NCI-H446 treated with DMSO at 0.1 percent for 48 hours (cell line): ENCODE measurements at regions not wholly inside any gene's neighbourhood (a gene's known extent, or its start where the extent isn't known, plus 50 kb on each side); places are given as distances from the start of the nearest gene placed in this dataset.

Experiments used
- DNase-seq: peaks from one replicate; lab custom pipeline; 2025; lab: John Stamatoyannopoulos, UW

DNA sequence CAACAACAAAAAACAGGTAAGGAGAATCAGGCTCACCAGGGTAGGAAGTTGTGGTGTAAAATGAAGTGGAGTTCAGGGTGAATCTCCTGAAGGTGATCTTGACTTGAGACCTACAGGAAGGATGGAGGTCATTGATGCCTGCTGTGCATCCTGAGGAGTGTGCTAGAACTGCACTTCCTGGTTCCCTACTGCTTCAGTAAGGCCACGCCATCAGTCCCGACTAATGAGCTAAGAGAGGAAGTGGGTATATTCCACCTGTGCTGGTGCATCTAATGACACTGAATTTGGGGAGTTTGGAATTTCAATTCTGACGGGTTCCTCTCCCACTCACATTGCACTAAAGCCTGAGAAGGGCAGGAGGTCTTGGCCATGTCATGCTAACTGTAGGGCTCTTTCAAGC is 349.3 kb upstream of the SLC14A2 start:
- DNase-seq: no peak

DNA sequence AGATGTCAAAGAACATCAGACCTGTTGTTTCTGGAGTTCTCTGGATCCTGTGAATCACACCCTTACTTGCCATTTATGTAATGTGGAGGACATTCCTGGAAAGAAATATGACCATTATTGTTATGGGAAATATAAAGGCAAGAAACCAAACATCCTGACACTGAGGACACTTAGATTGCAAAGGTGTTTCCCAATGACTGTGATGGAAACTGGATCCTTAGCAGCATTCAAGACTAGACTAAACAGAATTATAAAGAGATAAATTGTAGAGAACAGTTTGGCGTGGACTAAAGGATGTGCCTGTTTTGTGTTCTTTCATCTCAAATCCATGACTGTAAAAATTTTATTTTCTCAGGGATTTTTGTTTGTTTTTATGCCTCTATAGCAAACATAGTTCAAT is 347.7 kb upstream of the SLC14A2 start:
- DNase-seq: no peak

DNA sequence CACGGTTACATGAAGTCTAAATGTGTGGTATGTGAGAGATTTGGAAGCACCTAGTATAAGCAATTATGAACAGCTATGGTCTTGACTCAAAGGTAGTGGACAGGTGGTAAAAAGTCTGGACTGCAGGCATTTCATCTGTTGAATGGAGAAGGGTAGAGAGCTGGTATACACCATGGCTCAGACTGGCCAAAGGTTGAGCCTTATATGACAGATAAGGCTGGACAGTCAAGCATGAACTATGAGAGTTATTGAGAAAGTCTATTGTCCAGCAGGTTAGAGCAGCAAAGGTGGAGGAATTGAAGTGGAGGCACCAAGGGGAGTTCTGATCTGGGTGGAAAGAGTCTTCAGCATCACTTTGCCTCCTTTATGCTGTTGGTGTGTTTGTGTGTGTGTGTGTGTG is 346.7 kb upstream of the SLC14A2 start:
- no peak for DNase-seq

DNA sequence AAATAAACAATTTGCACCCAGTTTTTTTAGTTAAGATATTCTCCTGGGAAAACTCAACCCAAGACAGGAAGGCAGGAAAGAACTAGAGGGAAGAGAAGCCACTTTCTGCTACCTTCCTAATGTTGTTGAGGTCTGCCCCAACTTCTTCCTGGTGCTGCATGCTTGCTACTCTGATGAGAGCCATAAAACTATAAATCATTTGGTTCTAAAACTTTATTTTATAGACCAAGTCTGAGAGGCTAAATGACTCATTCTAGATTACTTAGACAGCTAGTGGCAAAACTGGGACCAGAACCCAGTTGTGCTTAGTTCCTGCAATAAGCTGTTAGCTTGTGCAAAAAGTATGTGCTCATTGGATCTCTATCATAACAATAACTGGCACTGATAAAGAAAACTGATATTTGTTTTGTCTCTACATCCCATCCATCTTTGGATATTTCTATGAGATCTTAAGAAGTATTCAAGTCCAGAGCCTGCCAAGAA is 344.9 kb upstream of the SLC14A2 start:
- DNase-seq: no peak

DNA sequence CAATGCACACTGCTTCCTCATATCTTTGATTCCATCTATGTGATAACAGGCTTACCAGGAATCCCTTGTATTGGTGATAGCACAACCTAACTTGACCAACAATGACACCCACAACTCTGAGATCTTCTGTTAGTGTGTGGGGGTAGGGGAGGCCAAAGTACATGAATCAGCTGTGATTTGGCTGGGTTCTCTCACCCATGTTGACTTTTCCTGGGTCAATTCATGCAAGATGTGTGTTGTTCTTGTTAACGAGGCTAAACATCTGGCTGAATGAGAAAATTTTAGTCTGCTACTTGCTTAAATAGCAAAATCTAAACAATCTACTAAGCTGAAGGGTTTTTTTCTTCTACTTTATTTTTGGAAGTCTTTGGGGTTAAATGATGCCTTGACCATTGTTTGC is 341.2 kb upstream of the SLC14A2 start:
- no peak for DNase-seq

DNA sequence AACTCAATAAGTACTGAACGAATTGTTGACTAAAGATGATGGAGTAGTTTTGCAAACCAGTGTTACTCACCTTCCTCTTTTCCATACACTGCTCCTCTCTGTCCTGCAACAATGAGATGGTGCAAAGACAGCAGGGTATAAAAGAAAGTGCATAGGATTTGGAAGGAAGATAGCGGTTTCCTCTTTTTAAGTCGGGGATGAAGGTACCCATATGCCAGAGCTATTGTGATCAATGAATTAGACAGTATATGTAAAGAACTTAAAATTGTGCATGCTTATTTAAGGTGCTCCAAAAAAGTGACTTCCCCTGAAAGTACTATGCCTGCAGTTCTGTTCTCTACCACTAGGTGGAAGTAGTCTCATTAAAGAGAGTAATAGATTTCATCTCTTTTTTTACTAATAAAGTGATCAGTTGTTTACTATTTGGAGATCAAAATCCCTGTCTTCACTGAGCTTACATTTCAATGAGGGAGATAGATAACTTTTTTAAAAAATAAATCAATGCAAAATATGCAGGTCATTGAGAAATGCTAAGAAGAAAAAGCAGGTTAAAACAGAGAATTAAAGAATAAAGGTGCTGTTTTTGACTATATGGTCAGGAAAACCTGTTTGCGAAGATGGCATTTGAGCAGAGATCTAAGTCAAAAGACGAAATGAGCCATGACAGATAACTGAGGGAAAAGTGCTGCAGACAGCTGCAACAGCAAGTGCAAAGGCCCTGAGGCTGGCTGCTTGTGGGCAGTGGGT is 339.7 kb upstream of the SLC14A2 start:
- DNase-seq: no peak

DNA sequence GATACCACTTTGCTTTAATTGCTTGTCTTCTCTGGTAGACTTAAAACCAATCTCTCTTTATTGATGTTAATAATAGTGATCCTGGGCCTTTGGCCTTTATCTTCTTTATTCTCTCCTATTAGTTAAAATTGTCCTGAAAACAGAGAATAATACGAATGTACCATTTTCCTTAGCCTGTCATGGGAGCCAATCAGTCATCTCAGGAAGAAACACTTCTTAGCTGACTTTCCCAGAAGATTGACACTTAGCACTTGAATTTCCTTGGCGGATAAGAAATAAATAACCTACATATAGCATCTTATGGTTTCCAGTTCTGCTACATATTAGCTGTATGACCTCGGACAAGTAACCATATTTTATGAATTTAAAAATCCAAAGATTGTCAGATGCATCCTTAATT is 338.4 kb upstream of the SLC14A2 start:
- no peak for DNase-seq

DNA sequence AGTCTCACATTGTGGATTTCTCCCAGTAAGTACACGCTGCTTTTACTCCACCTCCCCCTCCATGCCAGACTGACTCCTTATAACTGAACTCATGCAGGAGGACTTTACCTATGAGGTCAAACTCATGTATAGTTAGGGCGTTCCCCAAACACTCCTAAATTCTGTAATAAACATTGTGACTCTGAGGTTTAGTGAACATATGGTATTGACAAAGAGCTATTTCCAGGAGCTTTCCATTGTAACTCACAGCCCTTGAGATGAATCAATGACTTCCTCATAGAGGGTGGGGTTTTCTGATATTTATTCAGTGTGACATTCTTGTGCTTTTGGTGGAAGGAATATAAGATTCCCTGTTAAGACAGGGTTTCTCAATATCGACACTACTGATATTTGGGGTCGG is 337.4 kb upstream of the SLC14A2 start:
- no peak for DNase-seq

DNA sequence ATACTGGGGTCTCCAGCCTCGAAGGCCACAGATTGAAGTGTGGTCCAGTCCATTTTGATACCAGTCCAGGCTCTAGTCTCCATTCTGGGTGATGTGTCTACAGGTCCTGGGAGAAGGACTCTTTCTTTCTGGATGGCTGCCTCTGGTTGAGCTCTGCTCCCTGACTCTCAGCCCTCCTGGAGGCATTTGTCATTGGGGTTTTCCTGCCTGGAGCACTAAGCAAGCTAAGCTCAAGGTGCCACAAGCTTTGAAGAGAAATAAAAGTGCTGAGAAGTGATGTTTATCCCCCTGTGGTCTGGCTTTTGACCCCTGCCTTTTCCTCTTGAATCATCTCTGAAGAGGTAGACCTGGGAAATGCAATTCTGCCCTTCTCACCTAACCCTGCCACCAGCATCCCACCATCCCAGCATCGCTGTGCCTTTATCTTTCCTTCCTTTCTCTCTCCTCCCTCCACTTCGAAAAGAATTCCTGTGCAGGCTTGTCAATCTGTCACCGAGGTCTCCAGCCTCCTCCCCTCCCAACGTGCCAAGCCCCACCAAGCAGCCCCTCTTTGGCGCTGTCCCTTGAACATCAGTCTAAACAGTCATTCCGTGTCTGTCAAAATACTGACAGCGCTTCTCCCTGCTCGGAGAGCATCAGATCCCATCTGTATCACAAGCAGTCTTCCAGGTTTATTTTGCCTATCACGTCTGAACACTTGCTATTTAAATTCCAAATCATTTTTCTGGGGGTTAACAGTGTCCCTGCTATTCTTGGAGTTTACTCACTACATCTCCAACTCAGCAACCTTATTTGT is 334.6 kb upstream of the SLC14A2 start:
- no peak for DNase-seq

DNA sequence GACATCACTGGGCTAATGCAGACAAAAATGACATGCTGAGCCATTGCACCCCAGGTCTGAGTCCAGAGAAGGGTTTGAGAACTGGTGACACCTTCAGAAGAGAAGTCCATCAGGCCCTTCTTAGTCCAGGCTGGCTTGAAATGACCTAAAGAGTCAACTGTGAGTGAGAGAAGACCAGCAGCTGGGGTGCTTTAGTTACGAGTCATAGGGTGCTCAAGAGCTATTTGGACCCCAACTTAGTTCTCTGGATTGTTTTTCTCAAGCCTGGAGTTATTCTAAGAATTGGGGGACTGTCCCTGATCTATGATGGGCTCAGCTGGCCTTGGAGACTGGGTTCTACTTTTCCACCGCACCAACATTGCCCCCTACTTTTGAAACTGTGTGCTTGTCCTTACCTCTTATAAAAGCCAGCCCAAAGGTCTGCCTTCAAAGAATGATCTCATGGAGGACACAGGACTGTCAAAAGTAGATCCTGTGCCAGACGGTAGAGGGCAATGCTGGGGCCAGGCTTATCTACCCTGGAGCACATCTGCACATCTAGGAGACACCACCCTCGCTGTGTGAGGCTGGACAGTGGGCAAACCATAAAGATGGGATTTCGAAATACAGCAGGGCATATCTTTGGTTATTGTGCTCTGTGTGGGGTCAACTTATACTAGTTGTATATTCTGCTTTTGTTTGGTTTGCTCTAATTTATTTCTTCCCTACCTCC is 333.0 kb upstream of the SLC14A2 start:
- DNase-seq: no peak

DNA sequence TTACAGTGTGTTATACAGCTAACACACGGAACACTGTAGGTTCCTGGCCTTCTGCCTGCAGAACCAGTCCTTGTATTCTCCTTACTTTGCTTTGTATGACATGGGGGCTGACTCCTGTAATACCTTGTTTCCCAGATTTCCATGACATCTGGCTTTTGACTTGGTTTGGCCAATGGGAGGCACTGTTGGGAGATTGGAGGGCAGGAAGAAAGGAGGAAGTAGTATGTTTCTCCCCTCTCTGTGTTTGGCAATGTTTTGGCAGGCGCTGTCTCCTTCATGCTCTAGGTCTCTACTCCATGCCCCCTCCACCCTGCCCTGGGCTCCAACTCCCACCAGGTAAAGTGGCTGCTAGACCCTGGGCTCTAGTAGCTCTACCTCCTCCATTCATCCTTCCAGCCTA is 331.1 kb upstream of the SLC14A2 start:
- DNase-seq: no peak

DNA sequence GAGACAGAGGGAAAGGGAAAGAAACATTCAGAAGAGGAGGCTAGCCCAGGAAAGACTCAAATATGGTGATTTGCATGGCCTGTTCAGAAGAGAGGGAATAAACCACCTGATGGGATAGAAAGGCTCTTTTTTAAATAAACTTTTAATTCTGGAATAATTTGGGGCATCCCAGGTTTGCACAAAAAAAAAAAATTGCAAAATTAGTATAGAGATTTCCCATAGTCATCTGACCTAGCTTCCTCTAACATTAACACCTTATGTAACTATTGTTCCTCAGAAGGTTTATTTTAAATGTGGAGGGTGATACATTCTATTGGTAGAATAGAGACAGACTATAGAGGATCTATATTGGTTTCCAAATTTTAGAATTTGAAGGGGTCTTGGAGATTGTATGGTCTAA is 330.4 kb upstream of the SLC14A2 start:
- DNase-seq: no peak

DNA sequence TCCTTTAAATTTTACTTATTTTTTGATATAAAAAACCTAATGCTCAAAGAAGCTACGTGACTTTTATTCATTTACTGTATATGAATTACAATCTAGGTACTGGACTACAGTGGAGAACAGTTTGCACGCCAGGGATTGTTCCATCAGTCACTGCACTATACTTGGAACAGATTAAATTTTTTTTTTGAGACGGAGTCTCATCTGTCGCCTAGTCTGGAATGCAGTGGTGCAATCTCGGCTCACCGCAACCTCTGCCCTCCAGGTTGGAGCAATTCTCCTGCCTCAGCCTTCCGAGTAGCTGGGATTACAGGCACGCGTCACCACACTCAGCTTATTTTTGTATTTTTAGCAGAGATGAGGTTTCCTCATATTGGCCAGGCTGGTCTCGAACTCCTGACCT is 330.0 kb upstream of the SLC14A2 start:
- DNase-seq: no peak

DNA sequence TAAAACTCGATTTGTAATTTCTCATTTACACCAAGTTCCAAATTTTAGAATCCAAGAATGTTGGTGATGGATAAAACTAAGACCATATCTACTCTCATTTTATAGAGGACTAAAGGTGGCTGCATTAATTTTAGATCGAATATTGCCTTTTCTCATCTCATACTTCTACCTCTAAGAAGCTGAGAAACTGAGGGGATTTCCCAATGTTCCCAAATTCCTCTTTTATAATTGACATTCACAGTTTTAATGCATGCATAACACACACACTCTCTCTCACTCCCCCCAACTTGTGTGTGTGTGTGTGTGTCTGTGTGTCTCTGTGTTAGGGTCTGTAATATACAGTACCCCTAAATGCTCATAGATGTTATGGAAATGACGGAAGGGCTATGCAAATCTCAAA is 328.8 kb upstream of the SLC14A2 start:
- DNase-seq: no peak

DNA sequence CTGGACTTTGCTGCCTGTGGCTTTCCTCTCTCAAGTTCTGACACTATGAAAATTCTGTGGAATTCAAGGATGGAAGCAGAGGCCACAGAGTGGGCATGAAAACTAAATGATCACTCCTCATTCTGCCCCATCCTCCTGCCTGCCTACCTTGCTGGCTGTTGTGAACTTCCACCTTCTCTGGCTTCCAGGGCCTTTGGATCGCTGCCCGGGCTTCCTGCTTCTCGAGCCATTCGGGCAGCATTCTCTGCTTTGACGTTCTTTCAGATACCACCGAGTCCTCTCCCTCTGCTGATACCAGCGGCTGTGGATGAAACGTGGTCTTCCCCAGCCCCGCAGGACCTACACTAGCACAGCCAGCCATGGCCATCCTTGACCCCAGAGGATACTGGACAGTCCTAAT is 327.7 kb upstream of the SLC14A2 start:
- DNase-seq: no peak

DNA sequence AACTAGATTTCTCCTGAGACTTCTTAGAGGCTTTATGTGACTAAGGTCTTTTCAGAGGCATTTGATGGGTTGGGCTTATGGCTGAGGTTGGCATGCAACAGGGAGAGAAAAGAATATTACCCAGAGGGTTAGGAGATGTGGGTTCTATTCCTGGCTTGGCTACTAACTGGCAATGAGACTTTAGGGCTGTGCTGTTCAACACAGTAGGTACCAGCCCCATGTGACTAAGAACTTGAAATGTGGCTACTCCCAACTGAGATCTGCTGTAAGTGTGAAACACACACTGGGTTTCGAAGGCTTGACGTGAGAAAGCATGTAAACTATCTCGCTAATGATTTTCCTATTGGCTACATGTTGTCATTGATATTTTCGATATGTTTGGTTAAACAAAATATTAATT is 324.9 kb upstream of the SLC14A2 start:
- no peak for DNase-seq

DNA sequence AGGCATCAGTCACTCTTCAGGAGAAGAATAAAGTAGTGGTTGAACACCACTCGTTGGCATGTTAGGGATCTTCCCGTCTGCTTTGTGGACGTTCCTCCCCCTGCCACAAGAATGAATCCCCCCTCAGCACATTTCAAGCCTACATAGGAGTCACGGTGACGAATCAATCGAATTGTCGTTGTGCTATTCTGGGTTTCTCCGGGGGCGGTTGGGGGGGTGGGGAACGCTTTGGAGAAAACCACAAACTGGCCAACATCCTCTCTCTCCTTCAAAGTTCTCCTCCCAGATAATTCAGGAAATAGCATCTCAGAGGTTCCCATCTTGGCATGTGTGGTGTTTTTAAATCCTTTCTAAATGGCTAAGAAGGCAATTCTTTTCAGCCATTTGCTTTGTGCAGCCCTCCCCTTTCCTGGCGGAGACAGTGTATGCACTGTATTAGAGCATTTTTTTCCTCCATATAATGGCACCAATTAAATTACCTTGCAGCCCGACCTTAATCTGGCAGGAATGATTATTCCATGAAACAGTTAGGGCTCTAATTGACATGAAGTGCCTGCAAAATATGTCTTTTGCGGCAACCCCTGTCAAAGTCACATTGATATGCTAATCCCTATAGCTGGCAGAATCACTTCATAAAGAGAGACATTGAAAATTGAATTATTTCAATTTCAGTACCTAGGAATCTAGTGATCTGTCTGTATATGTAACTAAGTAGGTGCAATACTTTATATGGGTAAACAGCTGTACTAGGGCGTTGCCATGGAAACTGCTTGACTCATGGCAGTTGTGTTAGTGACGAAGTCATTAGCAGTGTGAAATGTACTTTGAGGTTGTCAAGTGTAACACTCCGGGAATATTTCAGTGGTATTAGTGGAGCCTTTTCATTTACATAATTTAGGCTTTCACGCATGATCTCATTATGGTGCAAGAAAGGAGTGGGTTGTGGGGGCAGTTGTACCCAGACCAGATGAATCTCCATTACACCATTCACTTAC is 323.4 kb upstream of the SLC14A2 start:
- no peak for DNase-seq

DNA sequence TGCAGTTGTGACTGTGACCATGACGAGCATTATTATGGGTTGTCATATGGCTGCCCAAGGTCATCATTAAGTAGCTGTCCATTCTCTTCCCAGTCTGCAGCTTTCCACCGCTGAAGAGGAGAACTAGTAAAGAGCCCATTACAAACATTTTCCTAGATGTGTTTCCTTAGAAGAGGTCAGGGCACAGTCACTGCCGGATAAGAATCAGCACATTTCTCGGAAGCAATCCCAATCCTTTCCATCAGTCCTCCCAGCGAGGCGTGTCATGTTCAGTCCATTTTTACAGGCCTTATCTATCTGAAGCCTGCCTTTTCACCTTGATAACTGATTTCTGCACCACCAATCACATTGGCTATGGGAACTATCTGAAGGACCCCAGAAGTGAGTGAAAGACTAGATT is 319.9 kb upstream of the SLC14A2 start:
- DNase-seq: no peak

DNA sequence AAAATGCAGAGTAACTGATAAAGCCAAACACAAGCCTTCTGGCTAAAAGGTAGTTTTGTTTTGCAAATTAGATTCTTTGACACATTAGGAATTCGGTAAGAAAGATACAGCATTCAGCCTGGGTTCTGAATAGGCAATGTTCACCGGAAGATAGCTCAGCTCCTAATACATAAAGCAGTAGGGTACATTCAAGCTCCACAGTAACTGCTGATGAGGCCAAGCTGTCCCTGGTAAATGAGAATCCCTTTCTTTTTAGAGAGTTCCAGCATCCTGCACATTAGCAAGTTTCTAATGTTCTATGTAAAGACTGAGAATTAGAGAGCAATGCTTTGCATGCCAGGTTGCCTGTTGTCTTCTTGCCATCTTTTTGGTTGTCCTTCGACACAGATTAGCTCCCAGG is 316.3 kb upstream of the SLC14A2 start:
- no peak for DNase-seq

DNA sequence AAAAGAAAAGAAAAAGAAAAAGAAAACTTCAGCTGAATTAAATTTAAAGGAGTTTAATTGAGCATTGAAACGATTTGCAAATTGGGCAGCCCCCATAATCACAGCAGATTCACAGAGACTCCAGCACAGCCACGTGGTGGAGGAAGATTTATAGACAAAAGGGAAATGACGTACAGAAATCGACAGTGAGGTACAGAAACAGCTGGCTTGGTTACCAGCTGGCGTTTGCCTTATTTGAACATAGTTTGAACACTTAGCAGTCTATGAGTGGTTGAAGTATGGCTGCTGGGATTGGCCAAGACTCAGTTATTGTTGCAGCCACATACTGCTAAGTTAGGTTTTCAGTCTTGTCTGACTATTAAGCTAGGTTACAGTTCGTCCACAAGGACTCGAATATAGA is 312.2 kb upstream of the SLC14A2 start:
- no peak for DNase-seq

DNA sequence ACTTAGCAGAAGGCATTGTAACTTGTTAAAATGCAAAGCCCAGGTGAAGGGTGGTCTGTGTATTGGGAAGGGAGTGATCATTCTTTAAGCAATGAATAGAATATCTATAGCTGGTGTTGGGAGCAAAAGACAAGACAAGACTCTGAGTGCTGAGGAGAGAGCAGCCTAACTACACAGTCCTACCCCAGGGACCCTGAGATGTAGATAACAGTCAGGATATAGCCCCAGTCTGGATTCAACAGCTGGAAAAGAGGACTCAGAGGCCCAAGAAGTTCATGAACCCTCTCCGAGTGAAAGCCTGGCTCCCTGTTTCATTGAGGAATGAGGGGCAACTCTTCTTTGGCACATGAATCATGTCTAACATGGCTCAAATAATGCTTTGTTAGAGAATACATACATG is 310.7 kb upstream of the SLC14A2 start:
- DNase-seq: no peak
